Tibial nerve (tissue), 4 donors: ENCODE measurements at regions not wholly inside any gene's neighbourhood (a gene's known extent, or its start where the extent isn't known, plus 50 kb on each side); places are given as distances from the start of the nearest gene placed in this dataset.

Source experiments
- CTCF ChIP-seq, 5 experiments: fragments of 200-600 bp in 3 of 5; fragments of 450-650 bp in 2 of 5; sonication (generic) in 3 of 5; IDR thresholded peaks; one replicate each; pipeline ENCODE4 v1.5.1; 2016 to 2019; ENCODE audit warnings: antibody characterized with exemption in 5 of 5, mild to moderate bottlenecking in 3 of 5, moderate library complexity in 2 of 5
- EP300 ChIP-seq, 2 donors: sonication (generic); formaldehyde crosslinking; IDR thresholded peaks; one replicate each; pipeline ENCODE4 v1.6.1; 2017; ENCODE audit warnings: antibody characterized with exemption in 2 of 2, mild to moderate bottlenecking in 1 of 2
- POLR2A ChIP-seq, 2 donors: fragments of 450-650 bp; IDR thresholded peaks; one replicate each; pipeline ENCODE4 v1.6.1; 2017; ENCODE audit warnings: antibody characterized with exemption in 2 of 2, mild to moderate bottlenecking in 2 of 2, moderate library complexity in 2 of 2

DNA sequence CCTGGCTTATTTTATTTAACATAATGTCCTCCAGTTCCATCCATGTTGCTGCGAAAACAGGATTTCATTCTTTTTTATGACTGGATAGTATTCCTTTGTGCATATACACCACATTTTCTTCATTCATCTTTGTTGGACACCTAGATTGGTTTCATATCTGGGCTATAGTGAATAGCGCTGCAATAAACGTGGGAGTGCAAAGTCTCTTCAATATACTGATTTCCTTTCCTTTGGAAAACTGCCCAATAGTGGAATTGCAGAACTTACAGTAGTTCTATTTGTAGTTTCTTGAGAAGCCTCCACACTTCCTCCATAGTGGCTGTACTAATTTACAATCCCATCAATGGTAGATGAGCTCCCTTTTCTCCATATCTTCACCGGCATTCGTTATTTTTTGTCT, 72.5 kb upstream of the KLHL25 start:
- TF ChIP-seq CTCF (IDR thresholded peaks at IDR 0.05) (no peak), POLR2A (IDR thresholded peaks at IDR 0.05) (no peak), EP300 (IDR thresholded peaks at IDR 0.05) (no peak)
